ENCODE measurements at regions not wholly inside any gene's neighbourhood (a gene's known extent, or its start where the extent isn't known, plus 50 kb on each side); places are given as distances from the start of the nearest gene placed in this dataset.

DNA sequence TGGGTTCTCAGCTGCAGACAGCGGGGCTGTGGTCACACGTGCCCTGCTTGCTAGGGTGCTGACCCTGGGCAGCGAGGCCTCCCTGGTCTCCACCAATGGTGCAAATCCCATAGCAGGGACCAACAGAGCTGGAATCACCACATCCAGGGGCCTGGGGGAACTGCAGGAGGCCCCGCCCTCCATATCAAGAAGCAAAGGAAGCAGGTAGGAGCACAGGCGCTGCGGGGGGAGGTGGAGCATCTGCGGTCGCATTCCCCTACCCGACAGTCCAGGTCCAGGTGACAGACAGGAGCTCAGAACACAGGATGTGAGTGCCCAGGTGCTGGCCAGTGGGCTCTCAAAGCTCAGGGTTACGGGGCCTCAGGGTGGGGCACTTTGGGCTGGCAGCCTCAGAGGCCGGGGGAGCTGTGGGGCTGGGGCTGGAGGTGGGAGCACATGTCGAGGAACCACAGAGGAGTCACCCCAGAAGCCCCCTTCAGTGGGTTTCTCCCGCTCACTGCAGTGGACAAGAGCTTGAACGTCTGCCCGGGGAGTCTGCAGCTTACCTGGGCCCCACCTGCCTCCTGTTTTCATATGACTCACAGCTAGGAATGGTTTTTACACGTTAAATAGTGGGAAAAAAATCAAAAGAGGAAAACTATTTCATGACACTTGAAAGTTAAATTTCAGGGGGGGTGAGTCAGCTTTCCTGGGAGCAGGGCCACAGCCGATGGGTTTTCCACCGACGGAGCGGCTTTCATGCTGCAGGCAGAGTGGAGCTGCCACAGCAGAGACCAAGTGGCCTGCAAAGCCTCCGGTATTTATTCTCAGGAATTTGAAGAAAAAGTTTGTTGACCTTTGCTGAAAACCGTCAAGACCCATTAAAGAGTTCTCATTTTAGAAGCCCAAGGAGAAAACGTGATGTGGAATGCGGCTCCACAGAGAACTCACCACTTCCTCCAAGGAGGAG lies 148.7 kb upstream of the PPP2R2D start:
- TF ChIP-seq, protein P1, sequence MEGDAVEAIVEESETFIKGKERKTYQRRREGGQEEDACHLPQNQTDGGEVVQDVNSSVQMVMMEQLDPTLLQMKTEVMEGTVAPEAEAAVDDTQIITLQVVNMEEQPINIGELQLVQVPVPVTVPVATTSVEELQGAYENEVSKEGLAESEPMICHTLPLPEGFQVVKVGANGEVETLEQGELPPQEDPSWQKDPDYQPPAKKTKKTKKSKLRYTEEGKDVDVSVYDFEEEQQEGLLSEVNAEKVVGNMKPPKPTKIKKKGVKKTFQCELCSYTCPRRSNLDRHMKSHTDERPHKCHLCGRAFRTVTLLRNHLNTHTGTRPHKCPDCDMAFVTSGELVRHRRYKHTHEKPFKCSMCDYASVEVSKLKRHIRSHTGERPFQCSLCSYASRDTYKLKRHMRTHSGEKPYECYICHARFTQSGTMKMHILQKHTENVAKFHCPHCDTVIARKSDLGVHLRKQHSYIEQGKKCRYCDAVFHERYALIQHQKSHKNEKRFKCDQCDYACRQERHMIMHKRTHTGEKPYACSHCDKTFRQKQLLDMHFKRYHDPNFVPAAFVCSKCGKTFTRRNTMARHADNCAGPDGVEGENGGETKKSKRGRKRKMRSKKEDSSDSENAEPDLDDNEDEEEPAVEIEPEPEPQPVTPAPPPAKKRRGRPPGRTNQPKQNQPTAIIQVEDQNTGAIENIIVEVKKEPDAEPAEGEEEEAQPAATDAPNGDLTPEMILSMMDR (conservative IDR thresholded peaks at IDR 0.05; ENCODE audit: low read depth, low read length): no peak
- TF ChIP-seq EZH2 (IDR thresholded peaks at IDR 0.05; ENCODE audit: borderline replicate concordance, low read depth, low read length, poor library complexity, severe bottlenecking): no peak
